ENCODE measurements at regions not wholly inside any gene's neighbourhood (a gene's known extent, or its start where the extent isn't known, plus 50 kb on each side); places are given as distances from the start of the nearest gene placed in this dataset.
"Not testable (repeated sequence)": the region's sequence is repeated elsewhere in the genome, so short reads cannot be mapped to it uniquely, and the experiment has no call there.

DNA sequence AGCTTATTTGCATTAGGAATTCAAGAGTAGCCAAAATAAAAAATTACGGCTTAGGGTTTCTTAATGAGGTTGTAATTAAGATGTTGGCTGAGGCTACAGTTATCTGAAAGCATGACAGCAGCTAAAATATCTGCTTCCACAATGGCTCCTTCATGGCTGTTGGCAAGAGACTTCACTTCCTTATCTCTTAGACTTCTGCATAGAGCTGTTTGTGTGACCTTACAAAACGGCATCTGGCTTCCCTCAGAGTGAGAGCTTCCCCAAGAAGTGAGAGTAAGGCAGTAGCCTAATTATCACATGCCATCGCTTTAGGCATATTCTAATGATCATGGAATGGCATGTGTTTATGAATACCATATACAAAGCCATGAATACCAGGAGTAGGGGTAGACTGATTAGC lies 57.6 kb downstream of the CCDC59 start:
- Histone ChIP-seq H3K4me3 (ENCODE audit: low read length) (no peak overlapping the region), H3K27ac (ENCODE audit: low read depth, low read length) (no peak overlapping the region), H3K36me3 (ENCODE audit: insufficient read depth, low read length) (no peaks in the 10 kb centered on the region), H3K4me1 (ENCODE audit: insufficient read depth, low read length) (no peaks in the 10 kb centered on the region), H3K9me3 (ENCODE audit: insufficient read depth, low read depth, low read length) (no peaks in the 10 kb centered on the region), H3K9ac (ENCODE audit: low read depth, low read length) (no peak overlapping the region), H3K27me3 (ENCODE audit: insufficient read depth, low read length) (no peaks in the 10 kb centered on the region)
- 86% methylated on average over 3 of the region's 3 CpGs for WGBS

- H3K9ac ChIP-seq (ENCODE audit: low read depth, low read length) = no peak overlapping the region
- no peak overlapping the region for H3K4me3 ChIP-seq (ENCODE audit: low read length)
- H3K27me3 ChIP-seq (ENCODE audit: insufficient read depth, low read length) = no peaks in the 10 kb centered on the region
- WGBS = 74% methylated on average over 2 of the region's 2 CpGs
- no peak overlapping the region for H3K27ac ChIP-seq (ENCODE audit: low read depth, low read length)
- no peaks in the 10 kb centered on the region for H3K4me1 ChIP-seq (ENCODE audit: insufficient read depth, low read length)
- no peaks in the 10 kb centered on the region for H3K9me3 ChIP-seq (ENCODE audit: insufficient read depth, low read depth, low read length)
- H3K36me3 ChIP-seq (ENCODE audit: insufficient read depth, low read length) = no peaks in the 10 kb centered on the region
These were observed 58.7 kb downstream of the CCDC59 start for GRCh38 chr12:82299319-82300025.

DNA sequence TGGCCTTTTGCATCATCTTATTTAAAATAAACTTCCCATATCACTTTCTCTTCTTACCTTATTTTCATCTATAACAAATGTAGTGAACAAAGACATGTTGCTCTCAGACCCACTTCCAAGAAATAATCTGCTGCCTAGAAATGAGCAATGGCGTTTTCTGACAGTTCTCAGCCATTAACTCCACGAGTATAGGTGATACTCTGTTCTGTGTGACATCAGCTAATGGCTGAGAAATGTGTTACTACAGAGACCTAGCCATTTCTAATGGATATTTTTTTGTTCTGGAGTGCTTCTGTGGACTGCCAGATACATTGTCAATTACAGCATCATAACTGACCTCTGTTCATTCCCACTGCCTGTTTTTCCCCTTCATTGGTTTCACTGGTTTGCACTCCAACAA lies 67.8 kb downstream of the CCDC59 start:
- Histone ChIP-seq H3K27ac (ENCODE audit: low read depth, low read length) (no peak overlapping the region), H3K9me3 (ENCODE audit: insufficient read depth, low read depth, low read length) (no peaks in the 10 kb centered on the region), H3K9ac (ENCODE audit: low read depth, low read length) (no peak overlapping the region), H3K27me3 (ENCODE audit: insufficient read depth, low read length) (no peaks in the 10 kb centered on the region), H3K4me3 (ENCODE audit: low read length) (no peak overlapping the region), H3K4me1 (ENCODE audit: insufficient read depth, low read length) (no peaks in the 10 kb centered on the region), H3K36me3 (ENCODE audit: insufficient read depth, low read length) (no peaks in the 10 kb centered on the region)
- 72% methylated on average over 2 of the region's 2 CpGs for WGBS

DNA sequence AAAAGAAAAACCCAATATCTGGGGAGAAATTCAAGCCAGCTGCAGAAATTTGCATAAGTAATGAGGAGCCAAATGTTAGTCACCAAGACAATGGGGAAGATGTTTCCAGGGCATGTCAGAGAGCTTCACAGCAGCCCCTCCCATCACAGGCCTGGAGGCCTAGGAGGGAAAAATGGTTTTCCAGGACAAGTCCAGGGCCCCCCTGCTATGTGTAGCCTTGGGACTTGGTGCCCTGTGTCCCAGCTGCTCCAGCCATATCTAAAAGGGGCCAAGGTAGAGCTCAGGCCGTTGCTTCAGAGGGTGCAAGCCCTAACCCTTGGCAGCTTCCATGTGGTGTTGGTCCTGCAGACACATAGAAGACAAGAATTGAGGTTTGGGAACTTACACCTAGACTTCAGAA lies 76.9 kb downstream of the CCDC59 start:
- not testable (repeated sequence) for H3K9ac ChIP-seq (ENCODE audit: low read depth, low read length); H3K27me3 ChIP-seq (ENCODE audit: insufficient read depth, low read length); H3K36me3 ChIP-seq (ENCODE audit: insufficient read depth, low read length); H3K4me3 ChIP-seq (ENCODE audit: low read length); H3K27ac ChIP-seq (ENCODE audit: low read depth, low read length); H3K4me1 ChIP-seq (ENCODE audit: insufficient read depth, low read length)
- peaks cover 18% of the 10 kb centered on the region for H3K9me3 ChIP-seq (ENCODE audit: insufficient read depth, low read depth, low read length)
- 0% methylated on average over 1 of the region's 1 CpG for WGBS

DNA sequence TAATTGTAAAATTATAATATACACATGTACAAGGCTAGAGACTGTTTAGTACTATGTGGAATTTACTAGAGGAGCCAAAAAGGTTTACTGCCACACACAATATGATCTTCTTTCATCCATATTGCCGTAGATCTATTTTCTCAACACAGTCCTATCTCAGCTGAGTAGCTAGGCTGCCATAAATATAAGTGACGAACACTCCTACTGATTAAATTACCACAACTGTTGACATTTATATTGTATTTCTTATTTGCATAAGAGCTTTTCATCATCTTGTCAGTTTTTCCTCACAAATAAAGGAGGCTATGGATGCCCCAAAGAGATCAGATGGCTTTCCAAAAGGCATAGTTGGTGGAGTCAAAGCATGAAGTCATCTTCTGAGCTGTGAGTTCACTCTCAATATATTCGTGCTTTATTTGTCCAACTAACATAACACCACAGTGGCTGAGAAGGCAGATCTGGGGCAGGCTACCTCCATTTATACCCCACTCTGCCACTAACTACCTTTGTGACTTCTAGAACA lies 78.6 kb downstream of the CCDC59 start:
- peaks cover 18% of the 10 kb centered on the region for H3K9me3 ChIP-seq (ENCODE audit: insufficient read depth, low read depth, low read length)
- no peak overlapping the region for H3K27ac ChIP-seq (ENCODE audit: low read depth, low read length)
- H3K4me1 ChIP-seq (ENCODE audit: insufficient read depth, low read length) = no peaks in the 10 kb centered on the region
- H3K36me3 ChIP-seq (ENCODE audit: insufficient read depth, low read length) = no peaks in the 10 kb centered on the region
- H3K4me3 ChIP-seq (ENCODE audit: low read length) = no peak overlapping the region
- H3K9ac ChIP-seq (ENCODE audit: low read depth, low read length) = no peak overlapping the region
- 94% methylated on average over 2 of the region's 3 CpGs for WGBS
- H3K27me3 ChIP-seq (ENCODE audit: insufficient read depth, low read length) = no peaks in the 10 kb centered on the region

DNA sequence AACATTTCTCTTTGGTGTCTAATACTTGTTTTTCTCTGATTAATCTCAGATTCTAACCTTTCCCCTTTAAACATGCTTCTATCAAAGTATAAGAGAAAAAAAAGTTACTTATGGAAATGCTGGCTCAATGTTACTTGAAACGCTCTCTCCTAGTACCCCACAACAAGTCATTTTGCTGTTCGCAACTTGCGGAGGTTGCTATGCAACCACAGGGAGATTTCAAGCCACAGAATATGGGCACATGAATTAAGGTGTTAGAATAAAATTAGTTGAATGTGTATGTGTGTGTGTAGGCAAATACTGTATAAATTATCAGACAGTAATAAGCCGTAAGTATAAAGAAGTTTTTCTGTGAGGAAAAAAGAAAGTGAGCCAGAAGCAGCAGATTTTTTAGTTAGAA lies 80.6 kb downstream of the CCDC59 start:
- H3K4me1 ChIP-seq (ENCODE audit: insufficient read depth, low read length) = no peaks in the 10 kb centered on the region
- 95% methylated on average over 4 of the region's 4 CpGs for WGBS
- H3K9me3 ChIP-seq (ENCODE audit: insufficient read depth, low read depth, low read length) = peaks cover 13% of the 10 kb centered on the region
- H3K36me3 ChIP-seq (ENCODE audit: insufficient read depth, low read length) = no peaks in the 10 kb centered on the region
- H3K9ac ChIP-seq (ENCODE audit: low read depth, low read length) = no peak overlapping the region
- H3K4me3 ChIP-seq (ENCODE audit: low read length) = no peak overlapping the region
- no peaks in the 10 kb centered on the region for H3K27me3 ChIP-seq (ENCODE audit: insufficient read depth, low read length)
- H3K27ac ChIP-seq (ENCODE audit: low read depth, low read length) = no peak overlapping the region

GRCh38 chr12:82242729-82243128 lies 115.5 kb downstream of the CCDC59 start:
- H3K36me3 ChIP-seq (ENCODE audit: insufficient read depth, low read length) = no peaks in the 10 kb centered on the region
- no peaks in the 10 kb centered on the region for H3K27me3 ChIP-seq (ENCODE audit: insufficient read depth, low read length)
- 95% methylated on average over 4 of the region's 4 CpGs for WGBS
- H3K9ac ChIP-seq (ENCODE audit: low read depth, low read length) = no peak overlapping the region
- H3K27ac ChIP-seq (ENCODE audit: low read depth, low read length) = no peak overlapping the region
- no peak overlapping the region for H3K4me3 ChIP-seq (ENCODE audit: low read length)
- no peaks in the 10 kb centered on the region for H3K9me3 ChIP-seq (ENCODE audit: insufficient read depth, low read depth, low read length)
- H3K4me1 ChIP-seq (ENCODE audit: insufficient read depth, low read length) = no peaks in the 10 kb centered on the region

GRCh38 chr12:82225871-82226270 lies 132.3 kb downstream of the CCDC59 start:
- H3K27me3 ChIP-seq (ENCODE audit: insufficient read depth, low read length) = no peaks in the 10 kb centered on the region
- H3K4me1 ChIP-seq (ENCODE audit: insufficient read depth, low read length) = no peaks in the 10 kb centered on the region
- H3K9me3 ChIP-seq (ENCODE audit: insufficient read depth, low read depth, low read length) = no peaks in the 10 kb centered on the region
- H3K9ac ChIP-seq (ENCODE audit: low read depth, low read length) = no peak overlapping the region
- H3K36me3 ChIP-seq (ENCODE audit: insufficient read depth, low read length) = no peaks in the 10 kb centered on the region
- no peak overlapping the region for H3K27ac ChIP-seq (ENCODE audit: low read depth, low read length)
- H3K4me3 ChIP-seq (ENCODE audit: low read length) = no peak overlapping the region

DNA sequence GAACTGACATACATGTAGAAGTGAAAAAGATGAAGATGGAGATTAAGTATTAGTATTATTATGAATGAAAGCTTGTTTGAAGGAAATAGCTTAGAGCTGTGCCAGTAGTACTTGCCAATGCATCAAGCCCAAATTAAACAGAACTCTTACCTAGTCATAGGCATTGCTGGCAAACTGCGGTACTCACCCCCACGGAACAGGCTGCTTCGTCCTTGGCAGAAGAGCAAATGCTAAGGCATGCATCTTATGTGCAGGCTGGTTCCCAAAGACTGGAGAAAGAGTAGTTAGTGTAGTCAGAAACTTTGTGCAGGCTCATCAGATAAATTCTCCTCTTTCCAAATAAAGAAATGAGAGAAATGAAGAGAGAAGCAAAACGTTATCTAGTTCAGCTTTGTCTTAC lies 134.8 kb downstream of the CCDC59 start:
- Histone ChIP-seq H3K4me3 (ENCODE audit: low read length) (no peak overlapping the region), H3K36me3 (ENCODE audit: insufficient read depth, low read length) (no peaks in the 10 kb centered on the region), H3K9ac (ENCODE audit: low read depth, low read length) (no peak overlapping the region), H3K27ac (ENCODE audit: low read depth, low read length) (no peak overlapping the region), H3K4me1 (ENCODE audit: insufficient read depth, low read length) (no peaks in the 10 kb centered on the region), H3K27me3 (ENCODE audit: insufficient read depth, low read length) (no peaks in the 10 kb centered on the region), H3K9me3 (ENCODE audit: insufficient read depth, low read depth, low read length) (no peaks in the 10 kb centered on the region)
- 96% methylated on average over 3 of the region's 4 CpGs for WGBS

DNA sequence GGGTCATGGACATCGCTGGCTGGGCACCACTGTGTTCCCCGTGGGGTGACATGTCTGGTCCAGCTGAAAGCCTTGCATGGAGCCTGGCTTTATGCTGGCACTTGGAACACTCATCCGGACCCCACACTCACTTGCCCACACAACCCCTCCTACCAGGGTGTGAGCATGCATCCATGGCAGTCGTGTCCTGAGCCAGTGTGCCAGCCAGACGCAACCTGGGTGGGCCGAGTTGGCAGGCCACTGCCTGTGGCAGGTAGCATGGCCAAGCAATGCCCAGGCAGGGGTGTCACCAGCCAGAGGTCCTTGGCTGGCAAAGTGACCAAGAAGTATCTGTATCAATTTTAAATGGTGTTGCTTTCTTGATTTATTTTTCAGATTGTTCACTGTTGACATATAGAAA lies 141.7 kb downstream of the CCDC59 start:
- no peak overlapping the region for H3K4me3 ChIP-seq (ENCODE audit: low read length)
- peaks cover 28% of the 10 kb centered on the region for H3K9me3 ChIP-seq (ENCODE audit: insufficient read depth, low read depth, low read length)
- H3K36me3 ChIP-seq (ENCODE audit: insufficient read depth, low read length) = no peaks in the 10 kb centered on the region
- no peaks in the 10 kb centered on the region for H3K4me1 ChIP-seq (ENCODE audit: insufficient read depth, low read length)
- H3K27ac ChIP-seq (ENCODE audit: low read depth, low read length) = no peak overlapping the region
- no peak overlapping the region for H3K9ac ChIP-seq (ENCODE audit: low read depth, low read length)
- 95% methylated on average over 6 of the region's 6 CpGs for WGBS
- no peaks in the 10 kb centered on the region for H3K27me3 ChIP-seq (ENCODE audit: insufficient read depth, low read length)

- Histone ChIP-seq H3K27me3 (ENCODE audit: insufficient read depth, low read length) (no peaks in the 10 kb centered on the region), H3K27ac (ENCODE audit: low read depth, low read length) (no peak overlapping the region), H3K9me3 (ENCODE audit: insufficient read depth, low read depth, low read length) (peaks cover 50% of the 10 kb centered on the region), H3K4me3 (ENCODE audit: low read length) (no peak overlapping the region), H3K36me3 (ENCODE audit: insufficient read depth, low read length) (no peaks in the 10 kb centered on the region), H3K9ac (ENCODE audit: low read depth, low read length) (no peak overlapping the region), H3K4me1 (ENCODE audit: insufficient read depth, low read length) (no peaks in the 10 kb centered on the region)
- 84% methylated on average over 1 of the region's 2 CpGs for WGBS
These were observed 144.4 kb downstream of the CCDC59 start for GRCh38 chr12:82213761-82214160.

GRCh38 chr12:82210882-82211281 lies 147.3 kb downstream of the CCDC59 start:
- Histone ChIP-seq H3K9me3 (ENCODE audit: insufficient read depth, low read depth, low read length) (peaks cover 58% of the 10 kb centered on the region), H3K27ac (ENCODE audit: low read depth, low read length) (no peak overlapping the region), H3K4me3 (ENCODE audit: low read length) (no peak overlapping the region), H3K4me1 (ENCODE audit: insufficient read depth, low read length) (no peaks in the 10 kb centered on the region), H3K9ac (ENCODE audit: low read depth, low read length) (no peak overlapping the region), H3K36me3 (ENCODE audit: insufficient read depth, low read length) (no peaks in the 10 kb centered on the region), H3K27me3 (ENCODE audit: insufficient read depth, low read length) (no peaks in the 10 kb centered on the region)
- WGBS = 83% methylated on average over 1 of the region's 1 CpG
